ENCODE measurements at regions not wholly inside any gene's neighbourhood (a gene's known extent, or its start where the extent isn't known, plus 50 kb on each side); places are given as distances from the start of the nearest gene placed in this dataset.

GRCh38 chr19:30227661-30228112 is 144.5 kb upstream of the ZNF536 start:
- DNase-seq (ENCODE audit: insufficient read length, low spot score) (peak; percentile 87), FAIRE-seq (no peak)
- TF ChIP-seq POLR2A (IDR thresholded peaks at IDR 0.05; ENCODE audit: low read depth, low read length): no peak

GRCh38 chr19:30228113-30228834 is 143.9 kb upstream of the ZNF536 start:
- TF ChIP-seq POLR2A (IDR thresholded peaks at IDR 0.05; ENCODE audit: low read depth, low read length): no peak
- FAIRE-seq (no peak), DNase-seq (ENCODE audit: insufficient read length, low spot score) (no peak)

GRCh38 chr19:30228835-30229524 is 143.2 kb upstream of the ZNF536 start:
- no peak for TF ChIP-seq POLR2A (IDR thresholded peaks at IDR 0.05; ENCODE audit: low read depth, low read length)
- DNase-seq (ENCODE audit: insufficient read length, low spot score) (no peak), FAIRE-seq (no peak)

- no peak for DNase-seq (ENCODE audit: insufficient read length, low spot score)
- no peak for TF ChIP-seq POLR2A (IDR thresholded peaks at IDR 0.05; ENCODE audit: low read depth, low read length)
- FAIRE-seq: no peak
These were observed 142.5 kb upstream of the ZNF536 start for GRCh38 chr19:30229525-30230174.

GRCh38 chr19:30231408-30232318 is 140.5 kb upstream of the ZNF536 start:
- no peak for DNase-seq (ENCODE audit: insufficient read length, low spot score)
- no peak for FAIRE-seq
- no peak for TF ChIP-seq POLR2A (IDR thresholded peaks at IDR 0.05; ENCODE audit: low read depth, low read length)

- DNase-seq (ENCODE audit: insufficient read length, low spot score): no peak
- no peak for FAIRE-seq
- no peak for TF ChIP-seq POLR2A (IDR thresholded peaks at IDR 0.05; ENCODE audit: low read depth, low read length)
These were observed 138.8 kb upstream of the ZNF536 start for GRCh38 chr19:30233375-30233774.

GRCh38 chr19:30235946-30236345 is 136.2 kb upstream of the ZNF536 start:
- no peak for DNase-seq (ENCODE audit: insufficient read length, low spot score)
- no peak for FAIRE-seq
- TF ChIP-seq POLR2A (IDR thresholded peaks at IDR 0.05; ENCODE audit: low read depth, low read length): no peak

- FAIRE-seq (no peak), DNase-seq (ENCODE audit: insufficient read length, low spot score) (no peak)
- no peak for TF ChIP-seq POLR2A (IDR thresholded peaks at IDR 0.05; ENCODE audit: low read depth, low read length)
These were observed 135.6 kb upstream of the ZNF536 start for GRCh38 chr19:30236587-30236986.

- FAIRE-seq: no peak
- no peak for DNase-seq (ENCODE audit: insufficient read length, low spot score)
- no peak for TF ChIP-seq POLR2A (IDR thresholded peaks at IDR 0.05; ENCODE audit: low read depth, low read length)
These were observed 135.0 kb upstream of the ZNF536 start for GRCh38 chr19:30237140-30237539.

- no peak for TF ChIP-seq POLR2A (IDR thresholded peaks at IDR 0.05; ENCODE audit: low read depth, low read length)
- DNase-seq (ENCODE audit: insufficient read length, low spot score) (no peak), FAIRE-seq (no peak)
These were observed 131.1 kb upstream of the ZNF536 start for GRCh38 chr19:30240904-30241695.

- DNase-seq (ENCODE audit: insufficient read length, low spot score) (no peak), FAIRE-seq (no peak)
- TF ChIP-seq POLR2A (IDR thresholded peaks at IDR 0.05; ENCODE audit: low read depth, low read length): no peak
These were observed 127.7 kb upstream of the ZNF536 start for GRCh38 chr19:30244533-30244932.

- no peak for TF ChIP-seq POLR2A (IDR thresholded peaks at IDR 0.05; ENCODE audit: low read depth, low read length)
- no peak for FAIRE-seq
These were observed 126.7 kb upstream of the ZNF536 start for GRCh38 chr19:30245401-30246039.

More at GRCh38 chr19:30245401-30246039, 126.7 kb upstream of the ZNF536 start:
- DNase-seq (ENCODE audit: insufficient read length, low spot score): no peak
